ENCODE measurements at regions not wholly inside any gene's neighbourhood (a gene's known extent, or its start where the extent isn't known, plus 50 kb on each side); places are given as distances from the start of the nearest gene placed in this dataset.
"Not testable (repeated sequence)": the region's sequence is repeated elsewhere in the genome, so short reads cannot be mapped to it uniquely, and the experiment has no call there.

- intact Hi-C loops (cut with DNase I) = no loop called here
- DNase-seq = no peak
Measured at GRCh38 chr11:23933721-23934120, 563.1 kb upstream of the LUZP2 start.

GRCh38 chr11:23934671-23935270 lies 562.1 kb upstream of the LUZP2 start:
- DNase-seq; intact Hi-C loops (cut with DNase I): not testable (repeated sequence)

GRCh38 chr11:23942117-23942815 lies 554.6 kb upstream of the LUZP2 start:
- DNase-seq; intact Hi-C loops (cut with DNase I): not testable (repeated sequence)

GRCh38 chr11:23944923-23945322 lies 551.9 kb upstream of the LUZP2 start:
- intact Hi-C loops (cut with DNase I) = no loop called here
- DNase-seq = no peak

- no peak for DNase-seq
- intact Hi-C loops (cut with DNase I) = no loop called here
Measured at GRCh38 chr11:23947883-23948282, 549.0 kb upstream of the LUZP2 start.

GRCh38 chr11:23948851-23949250 lies 548.0 kb upstream of the LUZP2 start:
- no peak for DNase-seq
- intact Hi-C loops (cut with DNase I) = no loop called here

- intact Hi-C loops (cut with DNase I) = no loop called here
- DNase-seq = no peak
Measured at GRCh38 chr11:23953951-23954710, 542.7 kb upstream of the LUZP2 start.

- DNase-seq = no peak
- intact Hi-C loops (cut with DNase I) = no loop called here
Measured at GRCh38 chr11:23954730-23955129, 542.1 kb upstream of the LUZP2 start.

GRCh38 chr11:23956586-23956985 lies 540.3 kb upstream of the LUZP2 start:
- intact Hi-C loops (cut with DNase I) = no loop called here
- no peak for DNase-seq

- intact Hi-C loops (cut with DNase I) = no loop called here
- DNase-seq = no peak
Measured at GRCh38 chr11:23957314-23957713, 539.5 kb upstream of the LUZP2 start.

- no peak for DNase-seq
- intact Hi-C loops (cut with DNase I) = no loop called here
Measured at GRCh38 chr11:23959462-23959861, 537.4 kb upstream of the LUZP2 start.

GRCh38 chr11:23961503-23962338 lies 535.1 kb upstream of the LUZP2 start:
- intact Hi-C loops (cut with DNase I) = no loop called here

GRCh38 chr11:23973244-23973643 lies 523.6 kb upstream of the LUZP2 start:
- intact Hi-C loops (cut with DNase I) = no loop called here

More at GRCh38 chr11:23961503-23962338, 535.1 kb upstream of the LUZP2 start:
- no peak for DNase-seq

GRCh38 chr11:23974051-23974450 lies 522.8 kb upstream of the LUZP2 start:
- intact Hi-C loops (cut with DNase I) = no loop called here

More at GRCh38 chr11:23973244-23973643, 523.6 kb upstream of the LUZP2 start:
- no peak for DNase-seq

GRCh38 chr11:23974601-23975000 lies 522.3 kb upstream of the LUZP2 start:
- intact Hi-C loops (cut with DNase I) = no loop called here
- no peak for DNase-seq

More at GRCh38 chr11:23974051-23974450, 522.8 kb upstream of the LUZP2 start:
- no peak for DNase-seq

GRCh38 chr11:23976426-23976825 lies 520.4 kb upstream of the LUZP2 start:
- no peak for DNase-seq
- intact Hi-C loops (cut with DNase I) = no loop called here

- DNase-seq = no peak
- intact Hi-C loops (cut with DNase I) = no loop called here
Measured at GRCh38 chr11:23976841-23977271, 520.0 kb upstream of the LUZP2 start.

- intact Hi-C loops (cut with DNase I) = no loop called here
- DNase-seq = no peak
Measured at GRCh38 chr11:23988381-23989006, 508.4 kb upstream of the LUZP2 start.
